NCI-H345 (cell line): ENCODE measurements at regions not wholly inside any gene's neighbourhood (a gene's known extent, or its start where the extent isn't known, plus 50 kb on each side); places are given as distances from the start of the nearest gene placed in this dataset.
"Not testable (repeated sequence)": the region's sequence is repeated elsewhere in the genome, so short reads cannot be mapped to it uniquely, and the experiment has no call there.

ENCODE experiments used
- DNase-seq: peaks from one replicate; lab custom pipeline; 2025; lab: John Stamatoyannopoulos, UW

- DNase-seq = peak; percentile 58
Measured at GRCh38 chr17:19470530-19471261, 59.7 kb downstream of the RNF112 start.

GRCh38 chr17:19474405-19474804 is 59.2 kb upstream of the SLC47A1 start:
- not testable (repeated sequence) for DNase-seq

- DNase-seq = not testable (repeated sequence)
Measured at GRCh38 chr17:19475800-19476199, 57.9 kb upstream of the SLC47A1 start.

GRCh38 chr17:19482576-19482975 is 51.1 kb upstream of the SLC47A1 start:
- no peak for DNase-seq
